Skeletal muscle cell (primary cell): ENCODE measurements at regions not wholly inside any gene's neighbourhood (a gene's known extent, or its start where the extent isn't known, plus 50 kb on each side); places are given as distances from the start of the nearest gene placed in this dataset.
"Not testable (repeated sequence)": the region's sequence is repeated elsewhere in the genome, so short reads cannot be mapped to it uniquely, and the experiment has no call there.

Experiments used
- DNase-seq: peaks from one replicate; pipeline ENCODE4 v3.0.0-alpha.2; 2010; ENCODE audit warnings: low read depth
- H3K4me3 ChIP-seq: 2 replicates; pipeline ENCODE4 v1.5.1; 2011; ENCODE audit warnings: low read depth, mild to moderate bottlenecking, control low read depth, low read length, moderate library complexity

DNA sequence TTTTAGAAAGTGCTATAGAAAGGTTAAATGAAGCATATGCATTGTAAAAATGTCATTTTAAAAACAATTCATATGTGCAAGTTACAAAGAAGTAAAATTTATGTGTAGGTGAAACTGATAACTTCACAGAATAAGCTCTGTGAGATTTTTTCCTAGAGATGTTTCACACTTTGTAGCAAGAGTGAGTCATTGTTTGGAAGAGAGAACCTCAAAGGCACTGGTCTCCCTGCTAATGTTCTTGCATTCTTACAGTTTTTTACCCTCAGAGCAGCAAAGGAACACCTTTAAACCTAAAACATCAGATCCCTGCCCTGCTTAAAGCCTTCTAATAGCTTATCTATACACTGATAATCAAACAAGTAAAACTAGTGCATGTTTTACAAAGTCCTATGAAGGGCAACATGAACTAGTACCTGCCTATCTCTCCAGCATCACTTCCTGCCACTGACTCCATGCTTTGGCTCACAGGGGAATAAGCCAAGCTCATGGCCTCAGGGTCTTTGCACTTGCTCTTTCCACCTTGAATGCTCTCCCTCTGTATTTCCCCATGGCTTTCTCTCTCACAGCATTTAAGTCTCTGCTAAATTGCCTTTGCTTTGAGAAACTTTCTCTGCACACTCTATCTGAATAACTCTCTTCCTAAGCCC lies 997.0 kb downstream of the GATA3 start:
- no peak overlapping the region for H3K4me3 ChIP-seq
- DNase-seq: no peak

DNA sequence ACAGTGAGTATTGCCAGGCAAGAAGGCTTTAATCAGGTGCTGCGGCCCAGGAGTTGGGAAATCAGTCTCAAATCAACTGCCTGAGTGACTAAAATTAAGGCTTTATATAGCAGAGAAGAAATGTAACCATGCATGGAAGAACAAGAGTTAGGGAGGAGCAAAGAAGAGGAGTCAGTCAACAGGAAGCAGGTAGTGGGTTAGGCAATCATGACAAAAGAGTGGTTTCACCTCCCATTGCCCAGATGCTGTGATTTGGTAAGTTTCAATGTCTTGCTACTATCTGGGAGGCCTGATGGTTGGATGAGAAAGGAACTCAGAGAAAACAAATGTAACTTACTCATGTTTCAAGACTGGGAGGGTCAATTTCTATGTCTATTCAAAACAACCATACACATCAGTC lies 998.3 kb downstream of the GATA3 start:
- no peak for DNase-seq
- no peak overlapping the region for H3K4me3 ChIP-seq

DNA sequence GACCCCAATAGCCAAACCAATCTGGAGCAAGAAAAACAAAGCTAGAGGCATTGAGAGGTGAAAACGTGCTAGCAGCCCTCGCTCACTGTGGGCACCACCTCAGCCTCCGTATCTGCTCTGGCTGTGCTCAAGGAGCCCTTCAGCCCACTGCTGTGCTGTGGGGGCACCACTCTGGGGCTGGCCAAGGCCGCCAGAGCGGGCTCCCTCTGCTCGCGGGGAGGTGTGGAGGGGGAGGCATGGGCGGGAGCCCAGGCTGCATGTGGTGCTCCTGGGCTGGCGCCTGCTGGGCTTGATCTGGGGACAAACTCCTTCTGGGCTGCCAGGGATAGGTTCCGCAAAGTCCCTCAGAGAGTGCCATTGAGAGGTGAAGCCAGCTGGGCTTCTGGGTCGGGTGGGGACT lies 1002.0 kb downstream of the GATA3 start:
- DNase-seq: no peak
- no peak overlapping the region for H3K4me3 ChIP-seq

DNA sequence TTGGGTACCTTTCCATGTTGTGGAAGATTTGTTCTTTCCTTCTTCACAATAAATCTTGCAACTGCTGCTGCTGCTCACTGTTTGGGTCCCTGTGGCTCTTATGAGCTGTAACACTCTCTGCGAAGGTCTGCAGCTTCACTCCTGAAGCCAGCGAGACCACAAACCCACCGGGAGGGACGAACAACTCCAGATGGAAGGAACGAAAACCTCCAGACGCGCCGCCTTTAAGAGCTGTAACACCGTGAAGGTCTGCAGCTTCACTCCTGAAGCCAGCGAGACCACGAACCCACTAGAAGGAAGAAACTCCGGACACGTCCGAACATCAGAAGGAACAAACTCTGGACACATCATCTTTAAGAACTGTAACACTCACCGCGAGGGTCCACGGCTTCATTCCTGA lies 1002.8 kb downstream of the GATA3 start:
- H3K4me3 ChIP-seq, DNase-seq: not testable (repeated sequence)

DNA sequence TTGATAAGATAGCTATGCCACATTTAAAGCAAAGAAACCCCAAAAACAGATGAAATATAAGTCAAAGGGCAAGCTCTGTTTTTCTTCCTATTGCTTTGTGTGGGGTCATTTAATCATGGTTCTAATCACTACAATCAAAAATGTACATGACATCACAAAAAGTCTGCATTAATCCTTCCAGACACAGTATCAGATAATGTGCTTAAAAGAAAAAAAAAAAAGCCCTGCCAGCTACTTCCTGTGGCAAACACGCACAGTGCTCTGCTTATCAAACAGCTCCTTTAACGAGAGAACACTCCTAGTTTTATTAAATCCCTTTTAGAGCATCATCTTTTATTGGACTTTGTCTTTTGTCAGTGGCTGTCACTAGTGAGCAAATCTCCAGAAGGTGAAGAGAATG lies 1005.8 kb downstream of the GATA3 start:
- no peak for DNase-seq
- no peak overlapping the region for H3K4me3 ChIP-seq

DNA sequence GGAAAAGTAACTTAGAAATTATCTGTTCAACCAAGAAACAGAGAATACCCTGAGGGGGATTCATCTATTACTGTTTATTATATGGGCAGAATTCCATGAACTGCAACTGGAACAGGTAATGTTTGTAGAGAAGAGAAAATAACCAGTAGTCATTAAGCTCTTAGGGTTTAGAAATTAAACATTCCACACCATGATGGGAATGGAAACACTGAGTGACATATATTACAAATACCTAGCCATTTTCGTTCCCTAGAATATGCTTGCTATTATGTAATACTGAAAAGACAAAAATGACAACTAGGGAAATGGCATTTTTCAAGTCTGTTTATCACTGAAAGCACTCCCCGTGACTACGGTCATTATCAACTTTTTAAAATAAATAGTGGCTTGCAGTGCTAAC lies 1007.4 kb downstream of the GATA3 start:
- H3K4me3 ChIP-seq: no peak overlapping the region
- DNase-seq: no peak

DNA sequence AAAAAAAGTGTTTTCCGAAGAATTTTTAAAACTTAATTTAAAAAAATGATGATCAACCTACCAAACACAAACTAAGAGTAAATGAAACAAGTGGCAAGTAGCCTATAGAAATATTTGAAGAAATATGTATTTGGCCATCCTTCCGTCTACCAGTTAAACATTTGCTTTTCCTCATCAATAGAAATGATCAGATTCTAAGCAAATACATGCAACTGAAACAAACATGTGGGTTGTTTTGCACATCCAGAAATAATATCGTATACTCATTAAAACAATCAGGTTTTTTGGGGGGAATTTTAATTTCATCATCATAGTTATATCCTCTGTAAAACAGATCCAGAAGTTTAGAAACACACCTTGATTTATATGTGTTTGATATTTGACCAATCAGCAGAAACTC lies 1011.7 kb downstream of the GATA3 start:
- DNase-seq: no peak
- H3K4me3 ChIP-seq: no peak overlapping the region

DNA sequence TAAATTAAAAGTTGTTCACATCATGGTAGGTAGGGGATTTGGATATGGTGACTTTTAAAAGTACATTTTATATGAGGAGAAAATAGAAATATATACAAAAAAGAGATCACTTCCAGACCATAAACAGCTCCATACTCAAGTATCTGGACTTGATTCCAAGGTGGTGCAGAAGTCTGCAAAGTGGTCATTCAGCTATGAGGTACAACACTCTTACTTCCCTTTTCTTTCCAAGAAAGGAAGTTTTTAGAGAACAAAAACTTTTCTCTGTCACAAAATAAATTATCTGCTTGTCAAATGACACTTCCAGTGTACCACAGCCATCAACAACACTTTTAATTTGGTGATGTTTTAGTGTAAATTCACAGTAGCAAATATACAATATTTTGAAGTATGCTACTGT lies 1013.5 kb downstream of the GATA3 start:
- DNase-seq: no peak
- no peak overlapping the region for H3K4me3 ChIP-seq

DNA sequence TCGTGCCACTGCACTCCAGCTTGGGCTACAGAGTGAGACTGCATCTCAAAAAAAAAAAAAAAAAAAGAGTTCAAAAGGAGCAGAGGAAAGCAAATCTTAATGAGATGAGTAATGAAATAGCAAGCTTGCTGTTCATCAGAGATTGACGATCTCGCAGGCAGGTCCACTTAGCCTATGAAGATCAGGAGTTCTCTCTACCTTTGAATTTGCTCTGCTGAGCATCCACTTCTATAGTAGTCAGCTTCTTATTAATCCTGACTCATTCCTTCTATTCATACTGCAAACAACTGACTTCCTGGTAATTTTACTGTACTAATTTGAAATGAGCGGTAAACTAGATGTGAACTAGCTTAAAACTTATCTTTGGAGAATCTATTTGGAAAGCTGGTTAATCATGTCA lies 1014.6 kb downstream of the GATA3 start:
- H3K4me3 ChIP-seq: no peak overlapping the region
- no peak for DNase-seq

DNA sequence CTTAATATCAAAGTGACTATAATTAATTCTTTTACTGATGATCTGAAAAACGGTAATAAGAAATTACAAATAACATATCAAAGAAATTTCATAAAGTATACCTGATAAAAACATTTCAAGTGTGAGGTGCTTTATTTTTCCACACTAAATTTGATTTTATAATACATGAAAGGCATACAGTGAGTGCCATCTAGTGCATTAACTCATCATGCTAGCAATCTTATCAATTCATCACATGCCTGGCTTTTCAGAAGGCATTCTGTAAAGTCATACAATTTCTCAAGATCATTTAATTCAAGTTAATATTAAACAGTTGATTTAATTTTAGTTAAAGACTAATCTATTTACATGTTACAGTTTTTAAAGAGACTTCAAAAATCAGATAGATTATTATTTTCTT lies 1020.9 kb downstream of the GATA3 start:
- no peak for DNase-seq
- no peak overlapping the region for H3K4me3 ChIP-seq

DNA sequence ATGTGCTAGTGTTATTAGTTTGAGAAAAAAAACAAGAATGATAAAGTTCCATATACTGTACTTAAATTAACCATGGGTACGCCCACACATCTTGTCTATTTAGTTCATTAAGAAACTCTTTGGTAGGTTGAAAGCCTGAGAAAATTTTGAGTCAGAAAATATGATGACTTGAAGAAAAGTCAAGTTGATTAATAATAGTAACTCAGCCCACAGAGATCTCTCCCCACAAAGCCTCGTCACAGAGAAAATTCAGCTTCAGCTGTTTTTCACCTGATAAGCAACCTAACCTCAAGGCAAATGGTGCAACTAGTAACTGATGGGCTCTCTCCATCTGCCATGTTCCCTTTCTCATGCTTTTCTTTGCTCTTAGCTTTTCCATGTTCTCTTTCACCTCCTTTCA lies 1021.6 kb downstream of the GATA3 start:
- DNase-seq: no peak
- no peak overlapping the region for H3K4me3 ChIP-seq

DNA sequence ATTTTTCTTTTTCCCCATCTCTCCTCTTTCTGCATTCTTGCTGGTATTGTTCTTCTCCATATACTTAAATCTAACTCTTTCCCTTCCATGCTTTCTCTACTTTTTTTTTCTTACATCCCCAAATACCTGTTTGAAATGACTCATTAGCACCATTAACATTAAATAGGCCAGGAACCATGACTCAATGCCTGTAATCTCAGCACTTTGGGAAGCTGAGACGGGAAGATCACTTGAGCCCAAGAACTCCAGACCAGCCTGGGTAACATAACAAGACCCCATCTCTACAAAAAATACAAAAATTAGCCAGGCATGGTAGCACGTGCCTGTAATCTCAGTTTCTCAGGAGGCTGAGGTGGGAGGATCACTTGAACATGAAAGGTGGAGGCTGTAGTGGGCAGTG lies 1026.8 kb downstream of the GATA3 start:
- DNase-seq: no peak
- H3K4me3 ChIP-seq: no peak overlapping the region

DNA sequence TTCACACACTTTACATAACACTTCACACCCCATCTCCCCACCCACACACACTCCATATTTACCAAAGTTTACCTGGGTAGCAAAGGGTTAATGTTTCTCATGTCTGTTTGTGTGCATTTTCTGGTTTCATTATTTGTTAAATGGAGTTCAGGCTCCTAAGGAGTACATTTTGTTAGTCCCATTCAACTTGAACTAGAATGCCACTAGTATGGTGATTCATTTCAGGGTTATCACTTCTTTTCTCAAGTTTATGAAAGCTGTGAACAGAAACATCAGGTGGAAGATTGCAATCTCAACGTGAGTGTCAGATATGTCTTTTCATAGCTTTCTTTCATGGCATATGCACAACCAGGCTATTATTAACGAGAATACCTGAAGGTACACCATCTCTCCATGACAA lies 1027.5 kb downstream of the GATA3 start:
- H3K4me3 ChIP-seq: no peak overlapping the region
- DNase-seq: no peak

DNA sequence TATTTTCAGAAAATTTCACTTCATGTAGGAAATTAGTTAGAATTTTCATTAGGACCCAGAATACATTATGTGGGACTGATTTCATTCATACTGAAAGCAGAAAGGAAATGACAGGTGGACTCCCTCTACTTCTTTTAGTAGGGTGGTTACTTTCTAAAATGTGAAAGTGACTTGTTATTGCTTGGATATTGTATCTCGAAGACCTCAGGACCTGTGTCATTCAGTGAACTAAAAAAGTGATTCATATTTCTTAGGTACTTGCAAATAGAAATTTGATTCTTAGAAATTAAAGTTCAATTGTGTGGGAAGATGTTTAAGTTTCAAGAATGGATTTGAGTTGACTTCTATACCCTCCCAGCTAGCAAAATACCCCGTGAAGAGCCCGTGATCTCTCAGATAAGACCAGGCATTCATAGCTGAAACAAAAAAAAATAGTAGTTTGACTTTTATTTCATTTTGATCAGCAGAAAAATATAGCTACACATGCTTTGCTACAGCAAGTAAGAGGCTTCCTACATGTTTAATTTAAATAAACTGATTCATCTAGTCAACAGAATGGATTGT lies 1037.1 kb downstream of the GATA3 start:
- no peak overlapping the region for H3K4me3 ChIP-seq
- no peak for DNase-seq

DNA sequence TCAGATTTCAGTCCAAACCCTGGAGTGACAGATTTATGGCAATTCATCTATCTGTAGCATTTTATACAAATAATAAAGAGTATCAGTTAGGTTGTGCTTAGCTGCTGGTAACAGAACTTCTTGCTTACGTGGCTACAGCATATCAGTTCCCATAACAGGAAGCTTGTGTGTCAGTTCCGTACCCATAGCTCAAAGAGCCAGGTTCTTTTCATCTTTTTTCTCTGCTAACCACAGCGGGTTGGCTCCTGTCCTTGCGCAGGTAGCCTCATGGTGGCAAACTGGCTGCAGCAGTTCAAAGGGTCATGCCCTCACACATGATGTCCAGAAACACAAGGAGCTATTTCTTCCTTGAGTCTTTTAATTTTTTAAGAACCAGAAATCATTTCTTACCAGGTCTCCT lies 1041.8 kb downstream of the GATA3 start:
- no peak for DNase-seq
- no peak overlapping the region for H3K4me3 ChIP-seq

DNA sequence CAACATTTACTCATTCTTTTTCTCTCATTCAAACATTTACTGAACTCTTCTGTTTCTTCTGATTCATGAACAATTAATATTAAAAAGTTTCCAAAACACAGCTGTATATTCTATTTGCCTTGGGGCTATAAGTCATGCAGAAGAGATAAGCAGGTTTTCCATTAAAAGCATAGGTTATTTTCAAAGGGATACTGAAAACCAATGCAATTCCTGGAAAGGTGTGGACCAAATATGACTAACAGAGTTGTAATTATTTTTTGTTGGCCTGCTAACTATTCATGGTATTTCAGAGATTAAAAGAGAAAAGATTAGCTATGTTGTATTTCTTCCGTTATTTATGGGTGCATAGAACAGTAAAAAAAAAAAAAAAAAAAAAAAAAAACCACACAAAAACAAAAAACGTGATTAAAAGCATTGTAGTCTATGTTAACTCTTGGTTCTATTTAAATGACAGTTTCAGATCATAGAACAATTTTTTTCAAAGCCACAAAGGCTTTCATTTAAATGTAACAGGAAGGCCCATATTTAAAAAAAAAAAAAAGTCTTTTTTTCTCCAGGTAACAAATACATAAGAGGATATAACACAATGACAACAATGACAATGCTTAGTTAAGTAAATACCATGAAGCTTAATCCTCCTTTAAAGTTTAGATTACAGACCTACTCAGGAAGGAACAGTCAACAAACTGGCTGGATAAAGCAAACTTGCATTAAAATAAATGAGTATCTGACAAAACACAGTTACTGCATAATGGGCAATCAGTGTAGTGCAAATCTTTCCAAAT lies 1042.9 kb downstream of the GATA3 start:
- no peak for DNase-seq

DNA sequence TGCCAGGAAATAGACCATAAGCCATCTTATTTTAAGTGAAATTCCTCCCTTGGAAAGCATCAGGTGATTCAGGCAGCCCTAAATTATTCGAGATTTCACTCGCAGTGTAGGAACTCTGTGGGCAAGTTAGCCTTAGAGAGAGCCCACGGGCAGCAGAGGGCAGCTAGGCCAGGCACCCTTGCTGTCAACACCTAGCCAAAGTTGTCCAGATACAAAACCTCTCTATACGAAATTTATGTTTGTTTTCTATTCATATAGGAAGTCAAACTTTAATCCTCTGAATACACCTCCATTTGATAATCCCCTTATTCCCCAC lies 1043.5 kb downstream of the GATA3 start:
- no peak overlapping the region for H3K4me3 ChIP-seq
- no peak for DNase-seq

More for the DNA sequence above, 1042.9 kb downstream of the GATA3 start:
- no peak overlapping the region for H3K4me3 ChIP-seq

DNA sequence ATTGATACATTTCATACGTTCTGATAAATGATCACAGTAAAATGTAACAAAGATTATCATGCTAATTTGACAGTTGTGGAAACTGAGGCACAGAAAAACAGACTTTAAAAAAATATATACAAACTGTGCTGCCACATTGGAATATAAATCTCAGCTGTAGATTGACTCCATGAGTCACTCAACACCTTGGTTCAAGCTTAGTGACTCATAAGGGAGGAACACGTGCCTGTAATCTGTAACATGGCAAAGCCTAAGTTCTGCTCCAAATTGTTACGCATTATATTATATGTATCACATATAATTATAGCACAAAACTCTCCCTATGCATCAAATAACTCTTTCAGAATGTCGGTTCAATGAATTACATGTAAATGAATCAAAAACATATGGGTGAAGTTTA lies 1047.5 kb downstream of the GATA3 start:
- no peak overlapping the region for H3K4me3 ChIP-seq
- DNase-seq: no peak

DNA sequence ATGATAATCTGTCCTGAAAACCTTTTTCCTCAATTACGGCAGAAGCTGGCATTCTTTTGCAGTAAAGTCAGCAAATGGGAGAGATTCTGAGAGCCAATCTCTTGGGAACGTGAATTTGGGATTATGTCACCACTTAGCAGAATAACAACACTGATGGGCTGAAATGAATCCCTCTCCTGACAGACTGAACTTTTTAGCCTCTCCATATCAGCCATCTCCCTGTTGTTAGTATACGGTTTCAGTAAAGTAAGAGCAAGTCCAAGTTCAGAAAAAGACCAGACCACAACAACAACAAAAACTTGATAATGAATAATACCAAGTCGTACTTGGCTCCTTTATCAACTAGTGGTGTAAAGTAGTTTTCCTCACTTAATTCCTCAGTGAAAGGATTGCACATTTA lies 1048.8 kb downstream of the GATA3 start:
- H3K4me3 ChIP-seq: no peak overlapping the region
- DNase-seq: no peak

DNA sequence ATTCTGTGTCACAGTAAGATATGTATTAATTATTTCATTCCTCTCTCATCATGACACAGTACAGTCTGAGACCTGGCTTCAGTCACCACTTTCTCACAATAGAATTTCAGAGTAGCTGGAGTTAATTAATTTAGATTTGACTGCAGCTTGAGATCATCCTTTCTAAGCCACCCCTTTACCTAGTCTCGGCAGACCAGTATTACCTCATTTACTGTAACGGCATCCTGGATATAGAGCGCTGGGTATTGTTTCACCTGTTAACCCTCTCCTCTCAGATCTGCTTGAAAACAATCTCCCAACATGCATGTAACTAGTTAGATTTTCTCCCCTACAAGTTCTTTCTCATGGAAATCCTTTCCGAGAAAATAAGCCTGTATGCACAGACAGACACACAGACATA lies 1057.5 kb downstream of the GATA3 start:
- H3K4me3 ChIP-seq: no peak overlapping the region
- DNase-seq: no peak

DNA sequence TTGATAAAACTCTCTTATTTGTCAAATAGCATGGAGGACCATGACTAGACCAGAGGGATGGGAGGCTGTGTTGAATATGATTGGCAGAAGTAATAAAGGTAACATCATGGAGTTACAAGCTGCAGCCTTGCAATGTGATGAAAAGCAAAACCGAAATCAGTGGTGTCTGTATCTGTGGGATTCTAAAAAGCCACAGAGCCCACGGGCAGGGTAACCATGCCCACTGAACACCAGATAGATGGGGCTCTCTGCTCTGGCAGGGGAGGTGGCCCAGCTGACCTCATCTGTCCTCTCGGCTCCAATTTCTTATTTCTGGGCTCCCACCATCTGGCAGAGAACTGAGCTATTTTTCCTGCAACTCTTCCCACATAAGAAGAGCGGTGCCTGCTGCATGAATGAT lies 1072.2 kb downstream of the GATA3 start:
- no peak overlapping the region for H3K4me3 ChIP-seq
- no peak for DNase-seq
